ENCODE measurements at regions not wholly inside any gene's neighbourhood (a gene's known extent, or its start where the extent isn't known, plus 50 kb on each side); places are given as distances from the start of the nearest gene placed in this dataset.

- no peaks in the 10 kb centered on the region for H3K27me3 ChIP-seq (ENCODE audit: control insufficient read depth in 2 of 2, insufficient read depth in 2 of 2, low read length in 2 of 2)
- no peak overlapping the region for H3K4me3 ChIP-seq
- H2AFZ ChIP-seq (ENCODE audit: low read depth, low read length): no peak overlapping the region
- no peak overlapping the region for H3K4me2 ChIP-seq (ENCODE audit: insufficient read depth, low read length)
- ATAC-seq (no peak), FAIRE-seq (no peak), DNase-seq (ENCODE audit: extremely low read depth in 1 of 4, low spot score in 3 of 4) (no peak)
- no peaks in the 10 kb centered on the region for H3K9me3 ChIP-seq (replicated peaks; ENCODE audit: control insufficient read depth, insufficient read depth, low read depth, low read length)
- intact Hi-C loops (cut with micrococcal nuclease) (no loop called here), in situ Hi-C loops (cut with MboI) (loop anchor here (25.0 kb wide), 1 partner anchor 1091 kb away; the partner anchor contains the start of gene EPHB1)
- BruUV-seq (replicated peaks): no TSS peak
- POLR2A ChIA-PET: no interaction called here
- no peaks in the 10 kb centered on the region for H3K9me1 ChIP-seq (ENCODE audit: control insufficient read depth, insufficient read depth, low read length)
- 0% methylated on average over 3 of the region's 3 CpGs for WGBS (ENCODE audit: insufficient coverage, low coverage, missing lambda C conversion rate)
- H3K4me1 ChIP-seq (replicated peaks in 1 of 2; ENCODE audit: control insufficient read depth in 2 of 2, insufficient read depth in 2 of 2, low read length in 2 of 2): no peaks in the 10 kb centered on the region
- no peak for TF ChIP-seq IRF9 (tag; IDR thresholded peaks at IDR 0.05)
- TF ChIP-seq ID3 (CRISPR knock-in tag; IDR thresholded peaks at IDR 0.05): no peak
- no peak for TF ChIP-seq ID3 (tag; IDR thresholded peaks at IDR 0.05)
- no peak for TF ChIP-seq ZNF184 (CRISPR knock-in tag; IDR thresholded peaks at IDR 0.05)
- TF ChIP-seq MTF1 (CRISPR knock-in tag; IDR thresholded peaks at IDR 0.05; ENCODE audit: borderline replicate concordance): no peak
- TF ChIP-seq ZNF77 (CRISPR knock-in tag; IDR thresholded peaks at IDR 0.05): no peak
- TF ChIP-seq SUPT5H (IDR thresholded peaks at IDR 0.05): no peak
- no peak for TF ChIP-seq DDX20 (tag; IDR thresholded peaks at IDR 0.05; ENCODE audit: low read depth)
- TF ChIP-seq ZNF778 (CRISPR knock-in tag; IDR thresholded peaks at IDR 0.05): no peak
- no peak for TF ChIP-seq E4F1 (CRISPR knock-in tag; IDR thresholded peaks at IDR 0.05; ENCODE audit: borderline replicate concordance)
- TF ChIP-seq KAT2B (IDR thresholded peaks at IDR 0.05; ENCODE audit: low read depth, low read length): no peak
- TF ChIP-seq ZNF785 (CRISPR knock-in tag; IDR thresholded peaks at IDR 0.05): no peak
- no peak for TF ChIP-seq MITF (IDR thresholded peaks at IDR 0.05)
- no peak for TF ChIP-seq HNRNPK (IDR thresholded peaks at IDR 0.05; ENCODE audit: low read depth, low read length, poor library complexity, severe bottlenecking)
- no peak for TF ChIP-seq ZKSCAN3 (CRISPR knock-in tag; IDR thresholded peaks at IDR 0.05)
- TF ChIP-seq MCM3 (IDR thresholded peaks at IDR 0.05): no peak
- TF ChIP-seq SMARCE1 (IDR thresholded peaks at IDR 0.05): no peak
- TF ChIP-seq ZNF3 (CRISPR knock-in tag; IDR thresholded peaks at IDR 0.05): no peak
- TF ChIP-seq ZNF668 (CRISPR knock-in tag; IDR thresholded peaks at IDR 0.05): no peak
- TF ChIP-seq RFX7 (CRISPR knock-in tag; IDR thresholded peaks at IDR 0.05): no peak
- H3K79me2 ChIP-seq (ENCODE audit: control insufficient read depth, insufficient read depth, low read length): no peaks in the 10 kb centered on the region
- no peak overlapping the region for H3K27ac ChIP-seq (ENCODE audit: extremely low read depth, low read depth, low read length)
- H3K9ac ChIP-seq (ENCODE audit: insufficient read depth in 1 of 2, low read depth in 2 of 2, low read length in 2 of 2): no peak overlapping the region
- no peaks in the 10 kb centered on the region for H3K36me3 ChIP-seq (ENCODE audit: control insufficient read depth, insufficient read depth, low read length)
- CTCF ChIA-PET (ENCODE audit: low intra/inter-chr PET ratio): no interaction called here
- no peaks in the 10 kb centered on the region for H4K20me1 ChIP-seq (replicated peaks; ENCODE audit: control insufficient read depth, insufficient read depth, low read length)
These were observed 87.0 kb upstream of the PPP2R3A start for GRCh38 chr3:135878501-135878900.

Measured in K562 (cell line).